ENCODE measurements at regions not wholly inside any gene's neighbourhood (a gene's known extent, or its start where the extent isn't known, plus 50 kb on each side); places are given as distances from the start of the nearest gene placed in this dataset.
A peak's percentile ranks its signal among the peaks of the same experiment; 100 is the strongest.
"Not testable (repeated sequence)": the region's sequence is repeated elsewhere in the genome, so short reads cannot be mapped to it uniquely, and the experiment has no call there.

GRCh38 chr3:147090461-147090860, 315.9 kb downstream of the ZIC4 start:
- Histone ChIP-seq H3F3A (ENCODE audit: insufficient read depth) (no peaks in the 10 kb centered on the region), H3K27ac (no peak overlapping the region), H2AFZ (no peak overlapping the region), H4K20me1 (ENCODE audit: insufficient read depth) (no peaks in the 10 kb centered on the region), H3K4me3 (no peak overlapping the region), H3K36me3 (ENCODE audit: low read depth) (no peaks in the 10 kb centered on the region), H3K9me3 (ENCODE audit: low read depth) (no peaks in the 10 kb centered on the region), H3K79me2 (ENCODE audit: insufficient read depth) (no peaks in the 10 kb centered on the region), H3K9me2 (ENCODE audit: insufficient read depth) (no peaks in the 10 kb centered on the region), H3K9ac (no peak overlapping the region), H3K4me2 (ENCODE audit: unreplicated experiment) (no peak overlapping the region), H3K4me1 (ENCODE audit: insufficient read depth) (no peaks in the 10 kb centered on the region), H3K27me3 (replicated peaks; ENCODE audit: insufficient read depth) (no peaks in the 10 kb centered on the region)
- TF ChIP-seq EZH2 (IDR thresholded peaks at IDR 0.05; ENCODE audit: insufficient read depth, poor library complexity, severe bottlenecking) = no peak
- peak; percentile 27 for DNase-seq
- in situ Hi-C loops (cut with MboI) = no loop called here
- 35 to 49% methylated on average over 2 of the region's 2 CpGs for WGBS, 2 experiments (ENCODE audit: low coverage in 1 of 2, low lambda C conversion rate in 2 of 2, missing lambda C conversion rate in 2 of 2)

- in situ Hi-C loops (cut with MboI) = no loop called here
- WGBS, 2 experiments (ENCODE audit: low coverage in 1 of 2, low lambda C conversion rate in 2 of 2, missing lambda C conversion rate in 2 of 2) = 51 to 59% methylated on average over 5 of the region's 5 CpGs
- TF ChIP-seq EZH2phosphoT487 (IDR thresholded peaks at IDR 0.05; ENCODE audit: insufficient read depth, low read depth) (no peak), EZH2 (IDR thresholded peaks at IDR 0.05; ENCODE audit: insufficient read depth, poor library complexity, severe bottlenecking) (no peak)
- no peaks in the 10 kb centered on the region for H3K79me2 ChIP-seq (ENCODE audit: insufficient read depth)
- no peaks in the 10 kb centered on the region for H3K27me3 ChIP-seq (replicated peaks; ENCODE audit: insufficient read depth)
- H3K9me3 ChIP-seq (ENCODE audit: low read depth) = no peaks in the 10 kb centered on the region
- H3F3A ChIP-seq (ENCODE audit: insufficient read depth) = no peaks in the 10 kb centered on the region
- H3K36me3 ChIP-seq (ENCODE audit: low read depth) = no peaks in the 10 kb centered on the region
- H3K4me1 ChIP-seq (ENCODE audit: insufficient read depth) = no peaks in the 10 kb centered on the region
- no peak overlapping the region for H3K4me3 ChIP-seq
- no peak for DNase-seq
- H3K27ac ChIP-seq = no peak overlapping the region
- no peak overlapping the region for H3K4me2 ChIP-seq (ENCODE audit: unreplicated experiment)
- H3K9me2 ChIP-seq (ENCODE audit: insufficient read depth) = no peaks in the 10 kb centered on the region
- H2AFZ ChIP-seq = peak overlapping the region; percentile 30; the same call in 1 of the 2 replicates
- H4K20me1 ChIP-seq (ENCODE audit: insufficient read depth) = no peaks in the 10 kb centered on the region
- no peak overlapping the region for H3K9ac ChIP-seq
Observed at GRCh38 chr3:147089286-147089685, 317.1 kb downstream of the ZIC4 start.

- H3K9me3 ChIP-seq (ENCODE audit: low read depth); H2AFZ ChIP-seq; H4K20me1 ChIP-seq (ENCODE audit: insufficient read depth); H3K4me1 ChIP-seq (ENCODE audit: insufficient read depth); H3K36me3 ChIP-seq (ENCODE audit: low read depth); H3K9me2 ChIP-seq (ENCODE audit: insufficient read depth); DNase-seq; H3K27ac ChIP-seq; H3K4me2 ChIP-seq (ENCODE audit: unreplicated experiment); H3K79me2 ChIP-seq (ENCODE audit: insufficient read depth); in situ Hi-C loops (cut with MboI); H3K9ac ChIP-seq; H3K4me3 ChIP-seq; H3F3A ChIP-seq (ENCODE audit: insufficient read depth); H3K27me3 ChIP-seq (replicated peaks; ENCODE audit: insufficient read depth): not testable (repeated sequence)
- WGBS, 2 experiments (ENCODE audit: low coverage in 1 of 2, low lambda C conversion rate in 2 of 2, missing lambda C conversion rate in 2 of 2) = 82 to 88% methylated on average over 6 of the region's 6 CpGs
Observed at GRCh38 chr3:147059500-147059899, 346.8 kb downstream of the ZIC4 start.

GRCh38 chr3:147049821-147050220, 356.5 kb downstream of the ZIC4 start:
- Histone ChIP-seq H3F3A (ENCODE audit: insufficient read depth) (no peaks in the 10 kb centered on the region), H4K20me1 (ENCODE audit: insufficient read depth) (no peaks in the 10 kb centered on the region), H3K9me2 (ENCODE audit: insufficient read depth) (no peaks in the 10 kb centered on the region), H3K36me3 (ENCODE audit: low read depth) (no peaks in the 10 kb centered on the region), H3K27me3 (replicated peaks; ENCODE audit: insufficient read depth) (no peaks in the 10 kb centered on the region), H3K79me2 (ENCODE audit: insufficient read depth) (no peaks in the 10 kb centered on the region), H3K4me2 (ENCODE audit: unreplicated experiment) (peak overlapping the region; percentile 58), H3K9ac (no peak overlapping the region), H3K4me1 (ENCODE audit: insufficient read depth) (no peaks in the 10 kb centered on the region), H3K4me3 (peak overlapping the region; percentile 38), H2AFZ (peak overlapping the region; percentile 82), H3K9me3 (ENCODE audit: low read depth) (no peaks in the 10 kb centered on the region), H3K27ac (no peak overlapping the region)
- peak; percentile 1 for DNase-seq
- in situ Hi-C loops (cut with MboI) = no loop called here
- TF ChIP-seq EZH2 (IDR thresholded peaks at IDR 0.05; ENCODE audit: insufficient read depth, poor library complexity, severe bottlenecking) (no peak), EZH2phosphoT487 (IDR thresholded peaks at IDR 0.05; ENCODE audit: insufficient read depth, low read depth) (no peak)
- 12 to 15% methylated on average over 9 of the region's 9 CpGs for WGBS, 2 experiments (ENCODE audit: low coverage in 1 of 2, low lambda C conversion rate in 2 of 2, missing lambda C conversion rate in 2 of 2)

- Histone ChIP-seq H3K27me3 (replicated peaks; ENCODE audit: insufficient read depth) (no peaks in the 10 kb centered on the region), H3K36me3 (ENCODE audit: low read depth) (no peaks in the 10 kb centered on the region), H3K9me3 (ENCODE audit: low read depth) (no peaks in the 10 kb centered on the region), H3K4me1 (ENCODE audit: insufficient read depth) (no peaks in the 10 kb centered on the region), H3K4me3 (no peak overlapping the region), H3F3A (ENCODE audit: insufficient read depth) (no peaks in the 10 kb centered on the region), H3K27ac (no peak overlapping the region), H3K4me2 (ENCODE audit: unreplicated experiment) (no peak overlapping the region), H3K79me2 (ENCODE audit: insufficient read depth) (no peaks in the 10 kb centered on the region), H4K20me1 (ENCODE audit: insufficient read depth) (no peaks in the 10 kb centered on the region), H3K9ac (no peak overlapping the region), H2AFZ (peak overlapping the region; percentile 82), H3K9me2 (ENCODE audit: insufficient read depth) (no peaks in the 10 kb centered on the region)
- WGBS, 2 experiments (ENCODE audit: low coverage in 1 of 2, low lambda C conversion rate in 2 of 2, missing lambda C conversion rate in 2 of 2) = 59 to 71% methylated on average over 3 of the region's 3 CpGs
- in situ Hi-C loops (cut with MboI) = no loop called here
- no peak for DNase-seq
- TF ChIP-seq EZH2phosphoT487 (IDR thresholded peaks at IDR 0.05; ENCODE audit: insufficient read depth, low read depth) (no peak), EZH2 (IDR thresholded peaks at IDR 0.05; ENCODE audit: insufficient read depth, poor library complexity, severe bottlenecking) (no peak)
Observed at GRCh38 chr3:147049305-147049704, 357.0 kb downstream of the ZIC4 start.
